Activated CD8-positive, alpha-beta memory T cell treated with anti-CD3 and anti-CD28 coated beads for 36 hours (primary cell): ENCODE measurements at regions not wholly inside any gene's neighbourhood (a gene's known extent, or its start where the extent isn't known, plus 50 kb on each side); places are given as distances from the start of the nearest gene placed in this dataset.

Source experiments
- CTCF ChIA-PET: fragments of 350-600 bp; sonication (Branson Sonifier 250); formaldehyde crosslinking; loops from one replicate; lab custom pipeline; 2021; ENCODE audit warnings: antibody characterized with exemption; lab: Charles Lee
- POLR2A ChIA-PET: fragments of 350-600 bp; sonication (Branson Sonifier 250); formaldehyde crosslinking; loops from one replicate; lab custom pipeline; 2021; ENCODE audit warnings: antibody characterized with exemption; lab: Charles Lee

- CTCF ChIA-PET: no interaction called here
- POLR2A ChIA-PET: no interaction called here
These were observed 62.6 kb upstream of the SEMA6A start for GRCh38 chr5:116637149-116637740.

GRCh38 chr5:116632890-116633289 lies 58.3 kb upstream of the SEMA6A start:
- ChIA-PET CTCF (no interaction called here), POLR2A (no interaction called here)

- CTCF ChIA-PET: no interaction called here
- POLR2A ChIA-PET: no interaction called here
These were observed 56.5 kb upstream of the SEMA6A start for GRCh38 chr5:116631147-116631546.

GRCh38 chr5:116629168-116629567 lies 54.5 kb upstream of the SEMA6A start:
- POLR2A ChIA-PET: no interaction called here
- CTCF ChIA-PET: no interaction called here

- ChIA-PET POLR2A (no interaction called here), CTCF (no interaction called here)
These were observed 52.5 kb upstream of the SEMA6A start for GRCh38 chr5:116626945-116627679.

- CTCF ChIA-PET: no interaction called here
- POLR2A ChIA-PET: no interaction called here
These were observed 51.7 kb upstream of the SEMA6A start for GRCh38 chr5:116626272-116626723.
